ENCODE measurements at regions not wholly inside any gene's neighbourhood (a gene's known extent, or its start where the extent isn't known, plus 50 kb on each side); places are given as distances from the start of the nearest gene placed in this dataset.

DNA sequence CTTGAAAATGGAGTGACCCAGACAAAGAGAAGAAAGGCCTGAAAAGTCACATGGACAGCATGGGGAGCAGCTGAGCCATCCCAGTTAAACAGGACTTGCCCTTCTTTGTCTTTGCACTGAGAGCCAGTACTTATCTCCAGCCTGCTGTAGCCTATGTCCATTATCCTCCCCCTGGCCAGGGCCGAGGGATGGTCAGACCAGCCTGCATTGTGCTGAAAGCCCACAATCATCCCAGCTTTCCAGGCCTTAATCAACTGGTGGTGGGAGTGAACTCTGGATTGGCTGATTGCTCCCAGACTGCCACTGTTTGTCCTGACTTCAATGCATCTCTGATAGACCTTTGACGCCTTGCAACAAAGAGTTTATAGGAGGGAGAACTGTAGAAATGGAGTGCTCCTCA lies 453.1 kb downstream of the EPHA5 start:
- no peak for DNase-seq (ENCODE audit: low read depth in 4 of 6, low spot score in 6 of 6)
- H3K9me3 ChIP-seq (ENCODE audit: control insufficient read depth, insufficient read depth, low read length) = no peaks in the 10 kb centered on the region
- no peak overlapping the region for H3K27ac ChIP-seq (ENCODE audit: low read depth, low read length)
- no peaks in the 10 kb centered on the region for H3K27me3 ChIP-seq (ENCODE audit: control insufficient read depth, insufficient read depth, low read length)
- H3K36me3 ChIP-seq (ENCODE audit: control insufficient read depth, insufficient read depth, low read length) = no peaks in the 10 kb centered on the region
- 17% methylated on average over 1 of the region's 2 CpGs for WGBS (ENCODE audit: insufficient coverage)
- H3K4me3 ChIP-seq (ENCODE audit: low read depth, low read length) = no peak overlapping the region
- no peaks in the 10 kb centered on the region for H3K4me1 ChIP-seq (ENCODE audit: control insufficient read depth, insufficient read depth, low read length)

DNA sequence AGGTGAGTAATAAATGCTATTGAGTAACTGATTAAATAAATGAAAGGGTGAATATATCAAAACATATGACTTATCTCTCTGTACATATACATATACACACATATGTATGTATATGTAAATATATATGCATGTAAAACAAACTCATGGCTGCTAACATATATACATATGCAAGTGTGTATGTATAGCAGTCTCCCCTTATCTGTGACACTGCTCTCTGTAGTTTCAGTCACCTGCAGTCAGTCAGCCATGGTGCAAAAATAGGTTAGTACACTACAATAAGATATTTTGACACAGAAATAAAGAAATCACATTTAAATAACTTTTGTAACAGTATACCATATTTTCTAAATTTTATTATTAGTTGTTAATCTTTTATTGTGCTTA lies 467.4 kb downstream of the EPHA5 start:
- Histone ChIP-seq H3K36me3 (ENCODE audit: control insufficient read depth, insufficient read depth, low read length) (no peaks in the 10 kb centered on the region), H3K4me1 (ENCODE audit: control insufficient read depth, insufficient read depth, low read length) (no peaks in the 10 kb centered on the region), H3K27ac (ENCODE audit: low read depth, low read length) (no peak overlapping the region), H3K9me3 (ENCODE audit: control insufficient read depth, insufficient read depth, low read length) (no peaks in the 10 kb centered on the region), H3K27me3 (ENCODE audit: control insufficient read depth, insufficient read depth, low read length) (no peaks in the 10 kb centered on the region), H3K4me3 (ENCODE audit: low read depth, low read length) (no peak overlapping the region)
- no peak for DNase-seq (ENCODE audit: low read depth in 4 of 6, low spot score in 6 of 6)

- no peak overlapping the region for H3K27ac ChIP-seq (ENCODE audit: low read depth, low read length)
- no peaks in the 10 kb centered on the region for H3K27me3 ChIP-seq (ENCODE audit: control insufficient read depth, insufficient read depth, low read length)
- H3K4me3 ChIP-seq (ENCODE audit: low read depth, low read length) = no peak overlapping the region
- H3K4me1 ChIP-seq (ENCODE audit: control insufficient read depth, insufficient read depth, low read length) = no peaks in the 10 kb centered on the region
- no CpG with 5 or more reads among the region's 2 CpGs for WGBS (ENCODE audit: insufficient coverage)
- no peaks in the 10 kb centered on the region for H3K9me3 ChIP-seq (ENCODE audit: control insufficient read depth, insufficient read depth, low read length)
- peak in 1 of 6 donors; percentile 26 for DNase-seq (ENCODE audit: low read depth in 4 of 6, low spot score in 6 of 6)
- no peaks in the 10 kb centered on the region for H3K36me3 ChIP-seq (ENCODE audit: control insufficient read depth, insufficient read depth, low read length)
Observed at GRCh38 chr4:65202165-65202852, 468.0 kb downstream of the EPHA5 start.

DNA sequence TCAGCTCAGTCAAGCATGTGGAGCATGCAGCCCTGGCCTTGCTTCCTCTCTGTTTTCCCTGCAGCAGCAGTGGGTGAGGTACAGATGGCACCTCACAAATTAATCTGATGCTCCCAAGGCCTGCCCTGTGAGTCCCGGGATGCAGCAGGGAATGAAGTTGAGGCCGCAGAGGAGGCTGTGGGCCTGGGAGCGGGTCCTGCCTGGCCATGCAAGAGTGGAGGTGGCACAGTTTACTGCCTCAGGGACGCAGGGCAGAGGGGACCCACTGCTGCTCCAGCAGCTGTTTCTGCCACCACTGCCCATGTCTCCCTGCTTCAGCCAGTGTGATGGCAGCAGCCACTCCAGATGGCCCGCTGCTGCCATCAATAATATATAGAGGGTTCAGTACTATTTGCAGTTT lies 474.6 kb downstream of the EPHA5 start:
- Histone ChIP-seq H3K27ac (ENCODE audit: low read depth, low read length) (no peak overlapping the region), H3K4me3 (ENCODE audit: low read depth, low read length) (no peak overlapping the region), H3K27me3 (ENCODE audit: control insufficient read depth, insufficient read depth, low read length) (no peaks in the 10 kb centered on the region), H3K4me1 (ENCODE audit: control insufficient read depth, insufficient read depth, low read length) (no peaks in the 10 kb centered on the region), H3K36me3 (ENCODE audit: control insufficient read depth, insufficient read depth, low read length) (no peaks in the 10 kb centered on the region), H3K9me3 (ENCODE audit: control insufficient read depth, insufficient read depth, low read length) (peaks cover 6% of the 10 kb centered on the region)
- DNase-seq (ENCODE audit: low read depth in 4 of 6, low spot score in 6 of 6) = no peak
- 93% methylated on average over 4 of the region's 5 CpGs for WGBS (ENCODE audit: insufficient coverage)

GRCh38 chr4:65195002-65195401 lies 475.3 kb downstream of the EPHA5 start:
- Histone ChIP-seq H3K36me3 (ENCODE audit: control insufficient read depth, insufficient read depth, low read length) (no peaks in the 10 kb centered on the region), H3K27ac (ENCODE audit: low read depth, low read length) (no peak overlapping the region), H3K4me1 (ENCODE audit: control insufficient read depth, insufficient read depth, low read length) (no peaks in the 10 kb centered on the region), H3K4me3 (ENCODE audit: low read depth, low read length) (no peak overlapping the region), H3K27me3 (ENCODE audit: control insufficient read depth, insufficient read depth, low read length) (no peaks in the 10 kb centered on the region), H3K9me3 (ENCODE audit: control insufficient read depth, insufficient read depth, low read length) (peaks cover 6% of the 10 kb centered on the region)
- 100% methylated on average over 2 of the region's 2 CpGs for WGBS (ENCODE audit: insufficient coverage)
- DNase-seq (ENCODE audit: low read depth in 4 of 6, low spot score in 6 of 6) = no peak

DNA sequence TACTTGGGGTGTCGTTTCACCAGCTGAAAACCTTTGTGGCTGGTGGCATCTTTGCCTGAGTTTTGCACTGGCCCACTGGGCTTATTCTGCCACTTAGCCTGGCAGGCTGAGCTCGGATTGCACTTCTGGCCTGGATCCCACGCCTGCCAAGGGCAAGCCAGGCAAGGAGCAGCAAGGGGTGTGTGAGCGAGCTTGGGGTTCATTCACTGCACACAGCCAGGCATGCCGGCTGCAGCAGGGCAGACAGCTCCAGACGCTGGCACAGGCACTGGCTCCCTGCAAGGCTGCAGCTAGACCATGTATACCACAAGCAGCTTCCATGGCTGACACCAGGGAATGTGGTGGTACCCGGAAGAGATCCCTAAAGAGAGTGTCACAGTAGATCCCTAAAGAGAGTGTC lies 476.3 kb downstream of the EPHA5 start:
- peak in 1 of 6 donors; percentile 19 for DNase-seq (ENCODE audit: low read depth in 4 of 6, low spot score in 6 of 6)
- 64% methylated on average over 7 of the region's 7 CpGs for WGBS (ENCODE audit: insufficient coverage)
- peaks cover 6% of the 10 kb centered on the region for H3K9me3 ChIP-seq (ENCODE audit: control insufficient read depth, insufficient read depth, low read length)
- H3K4me1 ChIP-seq (ENCODE audit: control insufficient read depth, insufficient read depth, low read length) = no peaks in the 10 kb centered on the region
- no peak overlapping the region for H3K4me3 ChIP-seq (ENCODE audit: low read depth, low read length)
- H3K27me3 ChIP-seq (ENCODE audit: control insufficient read depth, insufficient read depth, low read length) = no peaks in the 10 kb centered on the region
- no peaks in the 10 kb centered on the region for H3K36me3 ChIP-seq (ENCODE audit: control insufficient read depth, insufficient read depth, low read length)
- H3K27ac ChIP-seq (ENCODE audit: low read depth, low read length) = no peak overlapping the region

- Histone ChIP-seq H3K4me1 (ENCODE audit: control insufficient read depth, insufficient read depth, low read length) (no peaks in the 10 kb centered on the region), H3K36me3 (ENCODE audit: control insufficient read depth, insufficient read depth, low read length) (no peaks in the 10 kb centered on the region), H3K9me3 (ENCODE audit: control insufficient read depth, insufficient read depth, low read length) (peaks cover 6% of the 10 kb centered on the region), H3K27ac (ENCODE audit: low read depth, low read length) (no peak overlapping the region), H3K4me3 (ENCODE audit: low read depth, low read length) (no peak overlapping the region), H3K27me3 (ENCODE audit: control insufficient read depth, insufficient read depth, low read length) (no peaks in the 10 kb centered on the region)
- no peak for DNase-seq (ENCODE audit: low read depth in 4 of 6, low spot score in 6 of 6)
- WGBS (ENCODE audit: insufficient coverage) = no CpG with 5 or more reads among the region's 2 CpGs
Observed at GRCh38 chr4:65190780-65191179, 479.5 kb downstream of the EPHA5 start.

DNA sequence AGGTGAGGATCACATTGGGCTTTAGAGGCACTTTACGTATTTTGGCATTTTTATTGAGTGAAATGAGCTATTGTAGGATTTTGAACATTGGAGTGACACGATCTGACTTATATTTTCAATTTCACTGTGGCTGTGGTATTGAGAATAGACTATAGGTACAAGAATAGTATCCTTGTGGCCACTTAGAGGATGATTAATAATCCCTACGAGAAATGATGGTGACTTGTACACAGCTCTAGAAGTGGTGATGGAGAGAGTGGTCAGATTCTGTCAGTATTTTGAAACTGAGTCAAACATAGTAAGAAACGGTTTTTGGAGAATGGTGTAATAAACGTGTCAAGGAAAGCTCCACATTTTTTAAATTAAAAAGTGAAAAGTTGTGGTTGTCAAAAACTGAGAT lies 494.7 kb downstream of the EPHA5 start:
- Histone ChIP-seq H3K27ac (ENCODE audit: low read depth, low read length) (no peak overlapping the region), H3K4me3 (ENCODE audit: low read depth, low read length) (no peak overlapping the region), H3K27me3 (ENCODE audit: control insufficient read depth, insufficient read depth, low read length) (no peaks in the 10 kb centered on the region), H3K9me3 (ENCODE audit: control insufficient read depth, insufficient read depth, low read length) (no peaks in the 10 kb centered on the region), H3K4me1 (ENCODE audit: control insufficient read depth, insufficient read depth, low read length) (no peaks in the 10 kb centered on the region), H3K36me3 (ENCODE audit: control insufficient read depth, insufficient read depth, low read length) (no peaks in the 10 kb centered on the region)
- 96% methylated on average over 3 of the region's 5 CpGs for WGBS (ENCODE audit: insufficient coverage)
- DNase-seq (ENCODE audit: low read depth in 4 of 6, low spot score in 6 of 6) = no peak

DNA sequence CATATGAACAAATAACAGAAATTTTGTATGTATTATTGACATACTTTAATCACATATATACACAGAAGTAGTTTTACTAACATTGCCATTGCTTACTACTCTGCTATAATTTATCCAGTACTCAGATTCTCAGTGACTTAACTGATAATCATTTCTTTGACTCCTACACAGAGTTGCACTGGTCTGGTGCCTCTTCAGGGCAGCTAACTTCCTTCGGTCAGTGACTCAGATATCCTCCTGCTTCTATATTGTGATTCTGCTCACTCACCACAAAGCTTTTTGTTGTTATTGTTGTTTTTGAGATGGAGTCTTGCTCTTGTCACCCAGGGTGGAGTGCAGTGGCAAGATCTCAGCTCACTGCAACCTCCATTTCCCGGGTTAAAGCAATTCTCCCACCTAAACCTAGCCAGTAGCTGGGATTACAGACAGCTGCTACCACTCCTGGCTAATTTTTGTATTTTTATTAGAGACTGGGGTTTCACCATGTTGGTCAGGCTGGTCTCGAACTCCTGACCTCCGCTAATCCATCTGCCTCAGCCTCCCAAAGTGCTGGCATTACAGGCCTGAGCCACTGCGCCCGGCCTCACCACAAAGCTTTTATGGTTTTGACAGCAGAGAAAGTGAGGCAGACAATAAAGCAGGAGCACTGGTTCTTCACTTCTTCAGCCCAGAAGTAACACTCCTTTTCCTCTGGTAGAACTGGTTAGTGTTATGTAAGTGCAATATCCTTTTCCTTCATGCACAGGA lies 499.3 kb downstream of the EPHA5 start:
- WGBS (ENCODE audit: insufficient coverage) = 100% methylated on average over 1 of the region's 6 CpGs
- no peaks in the 10 kb centered on the region for H3K27me3 ChIP-seq (ENCODE audit: control insufficient read depth, insufficient read depth, low read length)

GRCh38 chr4:65167719-65168118 lies 502.6 kb downstream of the EPHA5 start:
- DNase-seq (ENCODE audit: low read depth in 4 of 6, low spot score in 6 of 6) = no peak
- Histone ChIP-seq H3K27ac (ENCODE audit: low read depth, low read length) (no peak overlapping the region), H3K36me3 (ENCODE audit: control insufficient read depth, insufficient read depth, low read length) (no peaks in the 10 kb centered on the region), H3K9me3 (ENCODE audit: control insufficient read depth, insufficient read depth, low read length) (no peaks in the 10 kb centered on the region), H3K4me3 (ENCODE audit: low read depth, low read length) (no peak overlapping the region), H3K4me1 (ENCODE audit: control insufficient read depth, insufficient read depth, low read length) (no peaks in the 10 kb centered on the region), H3K27me3 (ENCODE audit: control insufficient read depth, insufficient read depth, low read length) (no peaks in the 10 kb centered on the region)
- WGBS (ENCODE audit: insufficient coverage) = 80% methylated on average over 1 of the region's 3 CpGs

More for the DNA sequence above, 499.3 kb downstream of the EPHA5 start:
- no peak overlapping the region for H3K27ac ChIP-seq (ENCODE audit: low read depth, low read length)
- no peak for DNase-seq (ENCODE audit: low read depth in 4 of 6, low spot score in 6 of 6)
- H3K36me3 ChIP-seq (ENCODE audit: control insufficient read depth, insufficient read depth, low read length) = no peaks in the 10 kb centered on the region
- no peaks in the 10 kb centered on the region for H3K4me1 ChIP-seq (ENCODE audit: control insufficient read depth, insufficient read depth, low read length)
- no peak overlapping the region for H3K4me3 ChIP-seq (ENCODE audit: low read depth, low read length)
- no peaks in the 10 kb centered on the region for H3K9me3 ChIP-seq (ENCODE audit: control insufficient read depth, insufficient read depth, low read length)
